Stimulated activated naive B cell treated with anti-CD40 and anti-IgM and Interleukin-4, amounts not matched to agents 10 μg/mL and 1 μg/mL and 100 μg/mL, for 72 hours (primary cell): ENCODE measurements at regions not wholly inside any gene's neighbourhood (a gene's known extent, or its start where the extent isn't known, plus 50 kb on each side); places are given as distances from the start of the nearest gene placed in this dataset.

Source experiments
- ATAC-seq, 2 donors: fragments of 150-1000 bp; cut with Tn5 transposase; replicated peaks; 2 replicates each; pipeline ENCODE4 v1.10.0; 2021; ENCODE audit warnings: moderate library complexity in 1 of 2
- DNase-seq: peaks from one replicate; pipeline ENCODE4 v3.0.0; 2021
- H3K27ac Mint-ChIP-seq: one replicate; pipeline ENCODE4 v1.8.0; 2022; ENCODE audit warnings: mild to moderate bottlenecking, mixed read lengths
- H3K27me3 Mint-ChIP-seq, 2 donors: one replicate each; pipeline ENCODE4 v1.8.0; 2022; ENCODE audit warnings: mixed read lengths in 2 of 2
- H3K36me3 Mint-ChIP-seq, 2 donors: one replicate each; pipeline ENCODE4 v1.8.0; 2022; ENCODE audit warnings: mixed read lengths in 2 of 2, mild to moderate bottlenecking in 1 of 2
- H3K4me1 Mint-ChIP-seq, 2 donors: one replicate each; pipeline ENCODE4 v1.8.0; 2022; ENCODE audit warnings: mixed read lengths in 2 of 2, mild to moderate bottlenecking in 1 of 2
- H3K4me3 Mint-ChIP-seq, 2 donors: one replicate each; pipeline ENCODE4 v1.8.0; 2022; ENCODE audit warnings: mild to moderate bottlenecking in 2 of 2, mixed read lengths in 2 of 2, moderate library complexity in 1 of 2
- H3K9me3 Mint-ChIP-seq, 2 donors: one replicate each; pipeline ENCODE4 v1.8.0; 2022; ENCODE audit warnings: mixed read lengths in 2 of 2, mild to moderate bottlenecking in 1 of 2

- no peak overlapping the region for H3K4me3 Mint-ChIP-seq
- no peaks in the 10 kb centered on the region for H3K36me3 Mint-ChIP-seq
- no peak for ATAC-seq
- no peak overlapping the region for H3K27ac Mint-ChIP-seq
- no peak for DNase-seq
- peaks cover 3 to 12% of the 10 kb centered on the region in 2 donors for H3K9me3 Mint-ChIP-seq
- H3K4me1 Mint-ChIP-seq: no peaks in the 10 kb centered on the region
- H3K27me3 Mint-ChIP-seq: no peaks in the 10 kb centered on the region
Measured at GRCh38 chr20:10943686-10944265, 270.0 kb upstream of the JAG1 start.

- no peaks in the 10 kb centered on the region for H3K4me1 Mint-ChIP-seq
- no peak for ATAC-seq
- DNase-seq: no peak
- H3K27me3 Mint-ChIP-seq: no peaks in the 10 kb centered on the region
- peaks cover 2 to 11% of the 10 kb centered on the region in 2 donors for H3K9me3 Mint-ChIP-seq
- no peak overlapping the region for H3K4me3 Mint-ChIP-seq
- H3K27ac Mint-ChIP-seq: no peak overlapping the region
- H3K36me3 Mint-ChIP-seq: no peaks in the 10 kb centered on the region
Measured at GRCh38 chr20:10946124-10946880, 272.5 kb upstream of the JAG1 start.

DNA sequence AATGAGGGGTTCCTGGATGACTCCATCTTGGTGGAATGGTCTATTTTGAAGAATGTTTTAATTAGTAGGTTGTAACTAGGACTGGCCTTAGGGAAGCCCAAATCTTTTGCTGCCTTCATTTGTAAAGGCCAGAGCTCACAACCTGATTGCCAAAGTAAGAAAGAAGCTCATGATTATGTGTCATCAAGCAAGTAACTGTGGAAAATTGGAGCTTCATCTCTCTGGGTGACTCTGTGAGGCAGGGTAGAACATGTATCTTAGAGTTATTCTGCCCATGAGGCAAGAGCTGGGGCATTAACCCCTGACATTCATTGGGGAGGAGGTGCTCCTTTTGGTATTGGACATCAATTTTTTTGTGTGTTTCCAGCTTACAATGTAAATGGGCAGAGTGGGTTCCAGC is 273.9 kb upstream of the JAG1 start:
- H3K4me1 Mint-ChIP-seq: no peaks in the 10 kb centered on the region
- no peak overlapping the region for H3K27ac Mint-ChIP-seq
- no peaks in the 10 kb centered on the region for H3K27me3 Mint-ChIP-seq
- no peak for DNase-seq
- no peak for ATAC-seq
- no peak overlapping the region for H3K4me3 Mint-ChIP-seq
- peaks cover 2 to 4% of the 10 kb centered on the region in 2 donors for H3K9me3 Mint-ChIP-seq
- H3K36me3 Mint-ChIP-seq: no peaks in the 10 kb centered on the region

DNA sequence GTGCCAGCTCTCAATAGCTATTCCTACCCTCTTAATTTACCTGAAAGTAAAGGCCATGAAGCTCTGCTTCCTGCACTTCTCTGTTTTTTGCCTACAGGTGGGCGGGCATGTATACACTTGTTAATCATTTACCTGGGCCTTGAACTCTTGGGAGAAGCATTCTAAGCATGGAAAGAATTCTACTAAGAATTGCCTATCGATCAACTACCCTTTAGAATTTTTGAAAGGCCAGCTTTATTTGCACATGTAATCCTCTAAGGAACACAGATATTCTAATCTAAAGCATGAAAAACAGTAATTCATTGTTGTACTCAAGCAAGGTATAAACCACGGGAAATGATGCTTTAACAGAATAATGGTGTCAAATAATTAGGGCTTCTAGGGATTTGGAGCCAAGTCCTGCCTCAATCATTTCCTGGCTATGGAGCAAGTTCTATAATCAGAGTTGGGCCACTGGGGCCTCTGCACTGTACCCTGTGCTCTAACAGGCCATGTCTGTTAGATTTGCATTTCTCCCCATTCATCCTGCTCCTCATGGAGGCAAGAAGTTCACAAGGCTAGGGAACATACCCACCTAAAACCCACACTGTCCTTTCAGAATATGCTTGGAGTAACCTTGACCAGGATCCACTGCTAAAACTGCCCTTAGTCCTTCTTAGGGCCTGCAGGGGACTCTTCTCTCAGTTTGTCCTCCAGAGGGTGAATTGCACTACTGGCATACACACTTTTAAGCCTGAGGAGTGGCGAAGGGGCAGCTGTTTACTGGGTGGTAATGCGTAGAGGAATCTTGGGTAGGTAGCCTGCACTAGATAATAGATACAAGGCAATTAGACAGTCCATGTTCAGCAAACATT is 276.4 kb upstream of the JAG1 start:
- ATAC-seq: no peak
- DNase-seq: no peak
- no peak overlapping the region for H3K27ac Mint-ChIP-seq
- peaks cover 2 to 4% of the 10 kb centered on the region in 2 donors for H3K9me3 Mint-ChIP-seq
- no peaks in the 10 kb centered on the region for H3K27me3 Mint-ChIP-seq
- H3K4me3 Mint-ChIP-seq: no peak overlapping the region
- H3K36me3 Mint-ChIP-seq: no peaks in the 10 kb centered on the region
- H3K4me1 Mint-ChIP-seq: no peaks in the 10 kb centered on the region

GRCh38 chr20:10951216-10951615 is 277.4 kb upstream of the JAG1 start:
- Mint-ChIP-seq H3K4me1 (no peaks in the 10 kb centered on the region), H3K27ac (no peak overlapping the region), H3K9me3 (peaks cover 2 to 4% of the 10 kb centered on the region in 2 donors), H3K4me3 (no peak overlapping the region), H3K27me3 (no peaks in the 10 kb centered on the region), H3K36me3 (no peaks in the 10 kb centered on the region)
- DNase-seq (no peak), ATAC-seq (no peak)

DNA sequence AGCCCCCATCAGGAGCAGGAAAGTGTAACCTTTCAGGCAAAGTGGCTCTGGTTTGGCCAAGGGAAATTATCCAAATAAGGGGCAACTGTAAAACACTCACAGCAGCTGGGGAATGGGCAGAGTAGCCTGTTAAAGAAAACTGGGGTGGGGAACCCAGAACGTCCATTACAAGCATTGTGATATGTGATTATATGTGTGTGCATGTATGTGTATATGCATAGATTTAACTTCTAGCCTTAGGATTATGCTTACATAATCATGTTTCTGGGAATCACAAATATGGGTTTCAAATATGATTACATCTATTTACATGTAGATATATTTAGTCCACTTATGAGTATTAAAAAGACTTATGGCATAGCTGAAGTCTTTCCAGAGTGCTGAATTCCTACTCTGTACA is 278.1 kb upstream of the JAG1 start:
- no peak overlapping the region for H3K4me3 Mint-ChIP-seq
- no peak overlapping the region for H3K27ac Mint-ChIP-seq
- DNase-seq (no peak), ATAC-seq (no peak)
- no peaks in the 10 kb centered on the region for H3K4me1 Mint-ChIP-seq
- no peaks in the 10 kb centered on the region for H3K36me3 Mint-ChIP-seq
- H3K27me3 Mint-ChIP-seq: no peaks in the 10 kb centered on the region
- H3K9me3 Mint-ChIP-seq: peaks cover under 1 to 1% of the 10 kb centered on the region in 2 donors

DNA sequence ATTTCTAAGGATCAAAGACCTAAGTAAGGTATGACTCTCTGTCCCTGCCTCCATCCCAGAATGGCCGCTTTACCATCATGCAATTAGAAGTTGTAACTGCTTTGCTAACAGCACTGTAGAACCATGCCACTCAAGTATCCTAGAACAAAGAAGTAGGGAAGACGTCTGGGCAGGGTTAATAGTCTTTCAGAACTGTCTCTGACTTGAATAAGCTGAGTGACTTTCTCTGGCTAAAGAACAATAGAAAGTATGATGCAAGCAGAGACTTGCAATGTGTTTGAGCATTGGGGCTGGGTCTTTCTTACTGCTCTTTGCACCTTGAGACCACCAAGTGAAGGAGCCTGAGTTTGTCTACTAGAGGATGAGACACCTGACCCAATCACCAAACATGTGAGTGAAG is 279.6 kb upstream of the JAG1 start:
- Mint-ChIP-seq H3K27me3 (no peaks in the 10 kb centered on the region), H3K9me3 (peaks cover 0 to 2% of the 10 kb centered on the region in 2 donors), H3K4me1 (no peaks in the 10 kb centered on the region), H3K4me3 (no peak overlapping the region), H3K27ac (no peak overlapping the region), H3K36me3 (no peaks in the 10 kb centered on the region)
- ATAC-seq (no peak), DNase-seq (no peak)

- H3K27ac Mint-ChIP-seq: no peak overlapping the region
Measured at GRCh38 chr20:10954137-10954840, 280.5 kb upstream of the JAG1 start.

GRCh38 chr20:10954908-10955580 is 281.2 kb upstream of the JAG1 start:
- Mint-ChIP-seq H3K36me3 (no peaks in the 10 kb centered on the region), H3K9me3 (peaks cover 0 to 2% of the 10 kb centered on the region in 2 donors), H3K27me3 (no peaks in the 10 kb centered on the region), H3K27ac (no peak overlapping the region), H3K4me1 (no peaks in the 10 kb centered on the region), H3K4me3 (no peak overlapping the region)
- ATAC-seq: no peak
- DNase-seq: no peak

More at GRCh38 chr20:10954137-10954840, 280.5 kb upstream of the JAG1 start:
- no peak for DNase-seq
- Mint-ChIP-seq H3K27me3 (no peaks in the 10 kb centered on the region), H3K9me3 (peaks cover 0 to 2% of the 10 kb centered on the region in 2 donors), H3K36me3 (no peaks in the 10 kb centered on the region), H3K4me1 (no peaks in the 10 kb centered on the region), H3K4me3 (no peak overlapping the region)
- no peak for ATAC-seq

GRCh38 chr20:10958279-10958678 is 284.5 kb upstream of the JAG1 start:
- Mint-ChIP-seq H3K36me3 (no peaks in the 10 kb centered on the region), H3K27me3 (no peaks in the 10 kb centered on the region), H3K27ac (no peak overlapping the region), H3K4me3 (no peak overlapping the region), H3K4me1 (no peaks in the 10 kb centered on the region), H3K9me3 (peaks cover 0 to 8% of the 10 kb centered on the region in 2 donors)
- DNase-seq (no peak), ATAC-seq (no peak)

DNA sequence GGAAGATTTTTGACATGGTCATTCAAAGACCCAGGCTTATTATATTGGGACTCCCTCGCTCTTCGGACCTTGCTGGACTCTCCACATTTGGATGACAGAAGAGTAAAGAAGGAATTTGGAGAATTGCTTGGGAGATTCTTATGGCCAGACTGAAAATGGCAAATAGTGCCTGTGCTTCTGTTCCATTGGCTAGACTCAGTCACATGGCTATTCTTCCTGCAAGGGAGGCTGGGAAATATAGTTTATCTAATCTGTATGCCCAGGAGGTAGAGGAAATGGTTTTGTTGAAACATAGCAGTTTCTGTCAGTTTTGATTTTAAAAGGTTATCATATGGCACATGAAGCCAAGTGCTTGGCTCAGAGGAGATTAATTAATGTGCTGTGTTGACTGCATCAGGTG is 286.6 kb upstream of the JAG1 start:
- Mint-ChIP-seq H3K4me3 (no peak overlapping the region), H3K9me3 (peaks cover 3 to 8% of the 10 kb centered on the region in 2 donors), H3K4me1 (no peaks in the 10 kb centered on the region), H3K27me3 (no peaks in the 10 kb centered on the region), H3K36me3 (no peaks in the 10 kb centered on the region), H3K27ac (no peak overlapping the region)
- DNase-seq (no peak), ATAC-seq (no peak)

- Mint-ChIP-seq H3K27ac (peak overlapping the region; percentile 60), H3K9me3 (peaks cover 3 to 9% of the 10 kb centered on the region in 2 donors), H3K4me1 (no peaks in the 10 kb centered on the region), H3K27me3 (no peaks in the 10 kb centered on the region), H3K36me3 (no peaks in the 10 kb centered on the region), H3K4me3 (no peak overlapping the region)
- no peak for ATAC-seq
- DNase-seq: no peak
Measured at GRCh38 chr20:10961651-10962288, 288.0 kb upstream of the JAG1 start.

GRCh38 chr20:10962937-10963336 is 289.1 kb upstream of the JAG1 start:
- H3K36me3 Mint-ChIP-seq: no peaks in the 10 kb centered on the region
- no peak overlapping the region for H3K4me3 Mint-ChIP-seq
- no peaks in the 10 kb centered on the region for H3K4me1 Mint-ChIP-seq
- H3K27ac Mint-ChIP-seq: no peak overlapping the region
- H3K27me3 Mint-ChIP-seq: no peaks in the 10 kb centered on the region
- ATAC-seq (no peak), DNase-seq (no peak)
- peaks cover 3 to 7% of the 10 kb centered on the region in 2 donors for H3K9me3 Mint-ChIP-seq
